ENCODE measurements at regions not wholly inside any gene's neighbourhood (a gene's known extent, or its start where the extent isn't known, plus 50 kb on each side); places are given as distances from the start of the nearest gene placed in this dataset.

DNA sequence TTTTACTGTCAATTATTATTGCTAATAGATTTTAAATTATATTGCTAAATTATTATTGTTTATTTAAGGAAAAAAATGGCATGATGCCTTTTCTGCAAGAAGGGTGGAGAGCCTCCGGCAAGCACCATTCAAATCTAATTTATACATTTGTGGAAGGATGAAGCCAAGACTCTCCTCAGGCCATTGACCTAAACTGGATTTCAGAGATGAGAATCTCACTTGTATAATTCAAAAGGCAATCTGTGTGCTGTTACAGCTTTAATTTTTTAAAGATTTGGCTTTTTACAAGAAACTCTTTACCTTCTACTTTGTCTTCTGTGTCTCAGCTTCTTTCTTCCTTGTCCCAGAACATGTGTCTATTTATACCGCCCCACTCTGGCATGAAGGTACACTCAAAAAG is 722.5 kb downstream of the ETS1 start:
- no peaks in the 10 kb centered on the region for H3K4me1 ChIP-seq
- no peaks in the 10 kb centered on the region for H3K9me3 ChIP-seq
- intact Hi-C loops (cut with DNase I; ENCODE audit: low total_unique reads), result no loop called here
- no peak overlapping the region for H3K4me3 ChIP-seq
- no peak overlapping the region for H3K27ac ChIP-seq
- H3K36me3 ChIP-seq, result no peaks in the 10 kb centered on the region
- no peaks in the 10 kb centered on the region for H3K27me3 ChIP-seq
- no peak for DNase-seq
- TF ChIP-seq, protein P1, sequence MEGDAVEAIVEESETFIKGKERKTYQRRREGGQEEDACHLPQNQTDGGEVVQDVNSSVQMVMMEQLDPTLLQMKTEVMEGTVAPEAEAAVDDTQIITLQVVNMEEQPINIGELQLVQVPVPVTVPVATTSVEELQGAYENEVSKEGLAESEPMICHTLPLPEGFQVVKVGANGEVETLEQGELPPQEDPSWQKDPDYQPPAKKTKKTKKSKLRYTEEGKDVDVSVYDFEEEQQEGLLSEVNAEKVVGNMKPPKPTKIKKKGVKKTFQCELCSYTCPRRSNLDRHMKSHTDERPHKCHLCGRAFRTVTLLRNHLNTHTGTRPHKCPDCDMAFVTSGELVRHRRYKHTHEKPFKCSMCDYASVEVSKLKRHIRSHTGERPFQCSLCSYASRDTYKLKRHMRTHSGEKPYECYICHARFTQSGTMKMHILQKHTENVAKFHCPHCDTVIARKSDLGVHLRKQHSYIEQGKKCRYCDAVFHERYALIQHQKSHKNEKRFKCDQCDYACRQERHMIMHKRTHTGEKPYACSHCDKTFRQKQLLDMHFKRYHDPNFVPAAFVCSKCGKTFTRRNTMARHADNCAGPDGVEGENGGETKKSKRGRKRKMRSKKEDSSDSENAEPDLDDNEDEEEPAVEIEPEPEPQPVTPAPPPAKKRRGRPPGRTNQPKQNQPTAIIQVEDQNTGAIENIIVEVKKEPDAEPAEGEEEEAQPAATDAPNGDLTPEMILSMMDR (IDR thresholded peaks at IDR 0.05), result no peak
- TF ChIP-seq POLR2A (IDR thresholded peaks at IDR 0.05), result no peak

DNA sequence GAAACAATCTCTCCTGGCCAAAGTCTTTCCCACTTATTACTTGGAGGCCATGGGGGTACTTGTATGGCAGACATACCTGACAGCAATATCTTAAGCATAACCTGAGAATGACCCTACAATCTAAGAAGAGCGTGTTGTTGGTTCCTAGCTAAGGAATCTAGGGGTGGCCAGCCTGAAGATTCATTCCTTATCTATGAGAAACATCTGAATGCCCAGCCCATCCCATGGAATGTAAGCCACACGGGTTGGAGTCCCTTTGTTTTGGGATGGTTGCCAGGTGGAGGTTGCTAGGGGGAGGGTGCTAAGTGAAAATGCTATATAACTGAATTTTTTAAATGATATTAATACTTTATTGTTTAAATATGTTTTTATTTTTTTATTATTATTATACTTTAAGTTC is 725.0 kb downstream of the ETS1 start:
- H3K9me3 ChIP-seq, result no peaks in the 10 kb centered on the region
- no peaks in the 10 kb centered on the region for H3K27me3 ChIP-seq
- H3K36me3 ChIP-seq, result no peaks in the 10 kb centered on the region
- intact Hi-C loops (cut with DNase I; ENCODE audit: low total_unique reads), result no loop called here
- H3K27ac ChIP-seq, result no peak overlapping the region
- TF ChIP-seq, protein P1 (IDR thresholded peaks at IDR 0.05), result no peak
- no peak for TF ChIP-seq POLR2A (IDR thresholded peaks at IDR 0.05)
- DNase-seq, result no peak
- H3K4me1 ChIP-seq, result no peaks in the 10 kb centered on the region
- no peak overlapping the region for H3K4me3 ChIP-seq

DNA sequence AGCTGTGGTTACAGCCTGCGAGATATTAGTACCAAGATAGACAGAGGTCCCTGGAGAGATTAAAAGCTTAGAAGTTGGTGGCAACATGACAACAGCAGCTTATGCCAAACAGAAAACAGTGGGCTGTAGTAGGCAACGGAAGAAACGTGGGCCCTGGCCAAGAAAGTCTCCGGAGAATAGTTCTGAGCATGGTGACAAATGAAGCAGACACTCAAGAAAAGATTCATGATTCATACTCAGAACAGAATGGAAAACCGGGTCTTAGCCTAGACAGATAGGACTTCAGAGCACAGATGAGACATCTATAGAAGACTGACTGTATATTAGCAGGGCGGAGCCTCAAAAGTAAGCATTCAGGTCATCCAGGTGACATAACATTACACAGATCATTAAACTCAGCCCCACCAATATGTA is 727.4 kb downstream of the ETS1 start:
- TF ChIP-seq, protein P1 (IDR thresholded peaks at IDR 0.05), result no peak
- no peak for TF ChIP-seq POLR2A (IDR thresholded peaks at IDR 0.05)
- Histone ChIP-seq H3K4me1 (no peaks in the 10 kb centered on the region), H3K27me3 (no peaks in the 10 kb centered on the region), H3K9me3 (no peaks in the 10 kb centered on the region), H3K27ac (no peak overlapping the region), H3K4me3 (no peak overlapping the region), H3K36me3 (no peaks in the 10 kb centered on the region)
- intact Hi-C loops (cut with DNase I; ENCODE audit: low total_unique reads), result no loop called here
- DNase-seq, result no peak

DNA sequence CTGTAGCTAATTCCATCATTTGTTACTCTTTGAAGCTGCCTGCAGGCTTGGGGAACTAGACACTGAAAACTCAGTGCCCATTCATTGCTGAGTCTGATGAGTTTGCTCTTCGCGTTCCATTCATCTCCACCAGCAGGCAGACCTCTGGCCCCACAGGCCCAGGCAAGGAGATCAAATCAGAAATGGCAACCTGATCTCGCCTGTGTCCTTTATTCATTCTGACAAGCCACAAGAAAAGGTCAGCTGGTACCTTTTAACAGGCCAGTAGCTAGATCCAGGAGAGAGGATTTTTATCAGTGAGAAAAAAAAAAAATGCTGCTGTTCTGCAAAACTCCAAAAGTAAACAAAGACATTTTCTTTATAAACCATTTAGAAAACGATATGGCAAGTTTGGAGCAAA is 742.5 kb downstream of the ETS1 start:
- Histone ChIP-seq H3K36me3 (no peaks in the 10 kb centered on the region), H3K9me3 (no peaks in the 10 kb centered on the region), H3K4me3 (no peak overlapping the region), H3K4me1 (no peaks in the 10 kb centered on the region), H3K27ac (no peak overlapping the region), H3K27me3 (no peaks in the 10 kb centered on the region)
- DNase-seq, result no peak
- intact Hi-C loops (cut with DNase I; ENCODE audit: low total_unique reads), result no loop called here
- no peak for TF ChIP-seq POLR2A (IDR thresholded peaks at IDR 0.05)
- TF ChIP-seq, protein P1 (IDR thresholded peaks at IDR 0.05), result no peak

DNA sequence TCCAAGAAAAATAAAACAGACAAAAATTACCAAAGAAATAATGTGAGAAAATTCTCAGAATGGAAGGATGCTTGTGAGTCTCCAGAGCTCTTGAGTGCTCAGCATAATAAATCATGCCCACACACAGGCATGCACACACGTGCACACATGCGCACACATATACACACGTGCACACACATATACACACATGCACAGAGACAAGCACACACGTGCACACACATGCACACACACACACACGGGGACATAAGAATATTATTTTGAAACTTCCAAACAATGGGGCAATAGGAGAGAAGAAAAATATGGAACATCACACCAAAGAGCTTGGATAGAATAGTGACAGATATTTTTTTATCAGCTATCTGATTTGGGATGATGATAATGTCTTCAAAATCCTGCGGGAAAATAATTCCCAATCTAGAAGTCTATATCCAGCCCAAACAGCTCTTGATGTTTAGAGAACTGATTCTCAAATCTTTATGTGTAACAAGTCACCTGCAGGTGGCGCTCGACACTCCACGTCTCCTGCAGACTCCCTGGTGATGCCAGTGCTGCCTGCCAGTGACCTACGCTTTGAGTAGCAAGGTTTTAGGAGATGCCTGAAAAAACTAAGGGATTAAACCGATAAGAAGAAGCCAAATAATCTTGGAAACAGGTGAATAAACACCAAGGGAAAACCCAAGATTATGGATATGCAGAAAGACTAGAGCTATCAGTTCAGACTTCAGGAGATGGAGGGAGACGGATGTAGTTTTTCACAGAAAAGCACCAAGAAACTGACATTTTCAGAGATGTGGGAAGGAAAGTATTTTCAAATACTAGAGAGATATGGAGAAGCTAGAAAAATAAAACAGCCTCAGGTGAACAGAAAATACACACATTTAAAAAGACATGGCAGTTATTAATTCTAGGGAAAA is 743.6 kb downstream of the ETS1 start:
- Histone ChIP-seq H3K27me3 (no peaks in the 10 kb centered on the region), H3K36me3 (no peaks in the 10 kb centered on the region), H3K9me3 (no peaks in the 10 kb centered on the region), H3K27ac (no peak overlapping the region), H3K4me3 (no peak overlapping the region), H3K4me1 (no peaks in the 10 kb centered on the region)
- peak in 1 of 2 donors; percentile 38 for DNase-seq
- TF ChIP-seq, protein P1 (IDR thresholded peaks at IDR 0.05), result peak in 2 of 4 experiments; percentile 19 to 21
- TF ChIP-seq POLR2A (IDR thresholded peaks at IDR 0.05), result no peak
- intact Hi-C loops (cut with DNase I; ENCODE audit: low total_unique reads), result no loop called here

Measured in uterus (tissue), 3 donors.